Activated CD4-positive, alpha-beta T cell treated with anti-CD3 and anti-CD28 coated beads for 48 hours (primary cell): ENCODE measurements at regions not wholly inside any gene's neighbourhood (a gene's known extent, or its start where the extent isn't known, plus 50 kb on each side); places are given as distances from the start of the nearest gene placed in this dataset.

Source experiments
- DNase-seq: peaks from one replicate; pipeline ENCODE4 v3.0.0-alpha.2; 2020

- DNase-seq: no peak
These were observed 268.5 kb downstream of the ENC1 start for GRCh38 chr5:74372051-74372450.

- DNase-seq: no peak
These were observed 268.9 kb downstream of the ENC1 start for GRCh38 chr5:74371621-74372020.

- no peak for DNase-seq
These were observed 270.4 kb downstream of the ENC1 start for GRCh38 chr5:74370168-74370567.

GRCh38 chr5:74369173-74369572 lies 271.4 kb downstream of the ENC1 start:
- DNase-seq: no peak

GRCh38 chr5:74367934-74368333 lies 272.6 kb downstream of the ENC1 start:
- DNase-seq: no peak

GRCh38 chr5:74367241-74367733 lies 273.2 kb downstream of the ENC1 start:
- DNase-seq: no peak

GRCh38 chr5:74365723-74366122 lies 274.8 kb downstream of the ENC1 start:
- DNase-seq: no peak

GRCh38 chr5:74364507-74364906 lies 276.0 kb downstream of the ENC1 start:
- no peak for DNase-seq

GRCh38 chr5:74363603-74364205 lies 276.8 kb downstream of the ENC1 start:
- no peak for DNase-seq

GRCh38 chr5:74361406-74362358 lies 278.8 kb downstream of the ENC1 start:
- no peak for DNase-seq

GRCh38 chr5:74360535-74361210 lies 279.9 kb downstream of the ENC1 start:
- DNase-seq: no peak

GRCh38 chr5:74357827-74358226 lies 282.7 kb downstream of the ENC1 start:
- no peak for DNase-seq

GRCh38 chr5:74356009-74356695 lies 284.4 kb downstream of the ENC1 start:
- no peak for DNase-seq

- DNase-seq: no peak
These were observed 285.3 kb downstream of the ENC1 start for GRCh38 chr5:74355041-74355824.

- no peak for DNase-seq
These were observed 288.3 kb downstream of the ENC1 start for GRCh38 chr5:74352256-74352655.

GRCh38 chr5:74342948-74343682 lies 297.4 kb downstream of the ENC1 start:
- no peak for DNase-seq

GRCh38 chr5:74342182-74342581 lies 298.3 kb downstream of the ENC1 start:
- DNase-seq: no peak

GRCh38 chr5:74341221-74341620 lies 299.3 kb downstream of the ENC1 start:
- DNase-seq: no peak

GRCh38 chr5:74340476-74340875 lies 300.1 kb downstream of the ENC1 start:
- no peak for DNase-seq

GRCh38 chr5:74337984-74338310 lies 302.6 kb downstream of the ENC1 start:
- DNase-seq: no peak

GRCh38 chr5:74337254-74337983 lies 303.1 kb downstream of the ENC1 start:
- DNase-seq: no peak
